ENCODE measurements at regions not wholly inside any gene's neighbourhood (a gene's known extent, or its start where the extent isn't known, plus 50 kb on each side); places are given as distances from the start of the nearest gene placed in this dataset.

GRCh38 chr4:60195256-60195655 lies 1004.9 kb upstream of the ADGRL3 start:
- Mint-ChIP-seq H3K4me3 (no peak overlapping the region), H3K27me3 (ENCODE audit: low read depth) (no peaks in the 10 kb centered on the region), H3K9me3 (peaks cover 25% of the 10 kb centered on the region), H3K36me3 (peaks cover 11% of the 10 kb centered on the region), H3K27ac (no peak overlapping the region), H3K4me1 (no peaks in the 10 kb centered on the region)
- ChIA-PET CTCF (no interaction called here), POLR2A (no interaction called here)
- ATAC-seq (no peak), DNase-seq (ENCODE audit: low spot score) (no peak)
- TF ChIP-seq TEAD4 (CRISPR knock-in tag; IDR thresholded peaks at IDR 0.05) = no peak
- TF ChIP-seq TEAD1 (CRISPR knock-in tag; IDR thresholded peaks at IDR 0.05) = no peak
- TF ChIP-seq AR (CRISPR knock-in tag; IDR thresholded peaks at IDR 0.05) = no peak
- TF ChIP-seq GTF2I (CRISPR knock-in tag; conservative IDR thresholded peaks at IDR 0.05) = no peak
- no peak for TF ChIP-seq CREM (CRISPR knock-in tag; IDR thresholded peaks at IDR 0.05)
- TF ChIP-seq OVOL2 (CRISPR knock-in tag; IDR thresholded peaks at IDR 0.05; ENCODE audit: borderline replicate concordance) = no peak
- TF ChIP-seq ZSCAN18 (CRISPR knock-in tag; IDR thresholded peaks at IDR 0.05) = no peak
- no peak for TF ChIP-seq E2F4 (CRISPR knock-in tag; IDR thresholded peaks at IDR 0.05; ENCODE audit: borderline replicate concordance, low read depth)
- TF ChIP-seq IRF2 (CRISPR knock-in tag; IDR thresholded peaks at IDR 0.05; ENCODE audit: borderline replicate concordance, low read depth) = no peak
- no peak for TF ChIP-seq NR2C2 (CRISPR knock-in tag; IDR thresholded peaks at IDR 0.05)
- TF ChIP-seq ATF2 (CRISPR knock-in tag; IDR thresholded peaks at IDR 0.05; ENCODE audit: borderline replicate concordance, low read depth) = no peak
- TF ChIP-seq RORB (CRISPR knock-in tag; IDR thresholded peaks at IDR 0.05) = no peak
- no peak for TF ChIP-seq KAT7 (CRISPR knock-in tag; IDR thresholded peaks at IDR 0.05; ENCODE audit: borderline replicate concordance)
- TF ChIP-seq NR1H2 (CRISPR knock-in tag; IDR thresholded peaks at IDR 0.05) = no peak
- no peak for TF ChIP-seq ZNF512 (CRISPR knock-in tag; IDR thresholded peaks at IDR 0.05; ENCODE audit: borderline replicate concordance)
- TF ChIP-seq TP53 (CRISPR knock-in tag; IDR thresholded peaks at IDR 0.05) = no peak
- TF ChIP-seq ATF1 (CRISPR knock-in tag; IDR thresholded peaks at IDR 0.05) = no peak
- no peak for TF ChIP-seq MYBL2 (CRISPR knock-in tag; IDR thresholded peaks at IDR 0.05)
- TF ChIP-seq ZNF219 (CRISPR knock-in tag; IDR thresholded peaks at IDR 0.05; ENCODE audit: borderline replicate concordance) = no peak

All from WTC11 (cell line).